ENCODE measurements at regions not wholly inside any gene's neighbourhood (a gene's known extent, or its start where the extent isn't known, plus 50 kb on each side); places are given as distances from the start of the nearest gene placed in this dataset.
"Not testable (repeated sequence)": the region's sequence is repeated elsewhere in the genome, so short reads cannot be mapped to it uniquely, and the experiment has no call there.

GRCh38 chr6:86723729-86724128, 213.6 kb upstream of the HTR1E start:
- TF ChIP-seq CTCF (conservative IDR thresholded peaks at IDR 0.05; ENCODE audit: low read depth, low read length) = no peak
- H3K4me3 ChIP-seq (ENCODE audit: low read depth, low read length) = no peak overlapping the region
- DNase-seq (ENCODE audit: low read depth) = no peak

GRCh38 chr6:86723151-86723550, 214.2 kb upstream of the HTR1E start:
- no peak overlapping the region for H3K4me3 ChIP-seq (ENCODE audit: low read depth, low read length)
- no peak for DNase-seq (ENCODE audit: low read depth)
- no peak for TF ChIP-seq CTCF (conservative IDR thresholded peaks at IDR 0.05; ENCODE audit: low read depth, low read length)

- DNase-seq (ENCODE audit: low read depth) = no peak
- H3K4me3 ChIP-seq (ENCODE audit: low read depth, low read length) = no peak overlapping the region
- TF ChIP-seq CTCF (conservative IDR thresholded peaks at IDR 0.05; ENCODE audit: low read depth, low read length) = no peak
Measured at GRCh38 chr6:86722131-86722530, 215.2 kb upstream of the HTR1E start.

- no peak overlapping the region for H3K4me3 ChIP-seq (ENCODE audit: low read depth, low read length)
- TF ChIP-seq CTCF (conservative IDR thresholded peaks at IDR 0.05; ENCODE audit: low read depth, low read length) = no peak
- peak; percentile 9 for DNase-seq (ENCODE audit: low read depth)
Measured at GRCh38 chr6:86715676-86716075, 221.7 kb upstream of the HTR1E start.

GRCh38 chr6:86712039-86712438, 225.3 kb upstream of the HTR1E start:
- H3K4me3 ChIP-seq (ENCODE audit: low read depth, low read length) = no peak overlapping the region
- no peak for TF ChIP-seq CTCF (conservative IDR thresholded peaks at IDR 0.05; ENCODE audit: low read depth, low read length)
- no peak for DNase-seq (ENCODE audit: low read depth)

- DNase-seq (ENCODE audit: low read depth) = no peak
- no peak overlapping the region for H3K4me3 ChIP-seq (ENCODE audit: low read depth, low read length)
- TF ChIP-seq CTCF (conservative IDR thresholded peaks at IDR 0.05; ENCODE audit: low read depth, low read length) = no peak
Measured at GRCh38 chr6:86707545-86708120, 229.7 kb upstream of the HTR1E start.

GRCh38 chr6:86706449-86706848, 230.9 kb upstream of the HTR1E start:
- DNase-seq (ENCODE audit: low read depth) = no peak
- no peak for TF ChIP-seq CTCF (conservative IDR thresholded peaks at IDR 0.05; ENCODE audit: low read depth, low read length)
- H3K4me3 ChIP-seq (ENCODE audit: low read depth, low read length) = no peak overlapping the region

GRCh38 chr6:86701228-86701627, 236.1 kb upstream of the HTR1E start:
- not testable (repeated sequence) for DNase-seq (ENCODE audit: low read depth); H3K4me3 ChIP-seq (ENCODE audit: low read depth, low read length)

Measured in choroid plexus epithelial cell (primary cell).